HEK293T (cell line): ENCODE measurements at regions not wholly inside any gene's neighbourhood (a gene's known extent, or its start where the extent isn't known, plus 50 kb on each side); places are given as distances from the start of the nearest gene placed in this dataset.

Experiments used
- ARNT ChIP-seq: fragments of 450-650 bp; IDR thresholded peaks from 2 replicates; pipeline ENCODE4 v1.6.1; 2017; ENCODE audit warnings: mild to moderate bottlenecking
- BHLHE40 ChIP-seq: fragments of 450-650 bp; IDR thresholded peaks from 2 replicates; pipeline ENCODE4 v1.6.1; 2016; ENCODE audit warnings: mild to moderate bottlenecking, moderate library complexity, borderline replicate concordance
- ELF4 ChIP-seq: fragments of 450-650 bp; IDR thresholded peaks from 2 replicates; pipeline ENCODE4 v1.6.1; 2017; ENCODE audit warnings: antibody characterized with exemption
- FOXK2 ChIP-seq: fragments of 450-650 bp; IDR thresholded peaks from 2 replicates; pipeline ENCODE4 v1.6.1; 2016; ENCODE audit warnings: mild to moderate bottlenecking
- FOXM1 ChIP-seq: fragments of 450-650 bp; IDR thresholded peaks from 2 replicates; pipeline ENCODE4 v1.6.1; 2017; ENCODE audit warnings: mild to moderate bottlenecking, borderline replicate concordance
- NFRKB ChIP-seq: fragments of 450-650 bp; IDR thresholded peaks from 2 replicates; pipeline ENCODE4 v1.6.1; 2016; ENCODE audit warnings: mild to moderate bottlenecking, moderate library complexity
- SUZ12 ChIP-seq: fragments of 450-650 bp; IDR thresholded peaks from 2 replicates; pipeline ENCODE4 v1.6.1; 2016; ENCODE audit warnings: mild to moderate bottlenecking
- TARDBP ChIP-seq: fragments of 450-650 bp; IDR thresholded peaks from 2 replicates; pipeline ENCODE4 v1.6.1; 2016

DNA sequence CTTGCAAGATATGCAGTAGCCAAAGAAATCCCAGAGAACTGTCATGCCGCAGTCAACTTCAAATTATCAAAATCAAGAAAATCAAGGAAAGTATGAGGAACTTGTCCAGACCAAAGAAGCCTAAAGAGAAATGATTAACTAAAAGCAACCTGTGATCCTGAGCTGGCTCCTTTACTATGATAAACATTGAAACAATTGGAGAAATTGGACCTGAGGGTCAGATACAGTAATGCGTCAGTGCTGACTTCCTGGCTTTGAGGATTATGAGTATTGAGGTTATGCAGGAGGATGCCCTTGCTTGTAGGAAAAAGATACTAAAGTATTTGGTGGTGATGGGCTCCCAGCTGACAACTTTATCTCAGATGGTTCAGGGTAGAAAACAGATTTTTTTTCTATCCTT, 324.7 kb upstream of the AKR1E2 start:
- no peak for TF ChIP-seq TARDBP
- TF ChIP-seq BHLHE40: no peak
- no peak for TF ChIP-seq ARNT
- no peak for TF ChIP-seq FOXK2
- TF ChIP-seq FOXM1: no peak
- TF ChIP-seq NFRKB: no peak
- no peak for TF ChIP-seq SUZ12
- no peak for TF ChIP-seq ELF4
